HEK293 (cell line): ENCODE measurements at regions not wholly inside any gene's neighbourhood (a gene's known extent, or its start where the extent isn't known, plus 50 kb on each side); places are given as distances from the start of the nearest gene placed in this dataset.

Experiments
- CTCF ChIA-PET: fragments of 350-600 bp; formaldehyde crosslinking; extraction: SDS; loops from one replicate; lab custom pipeline; 2021; ENCODE audit warnings: antibody characterized with exemption; lab: Yijun Ruan, JAX
- POLR2A ChIA-PET: fragments of 300-600 bp; formaldehyde crosslinking; extraction: SDS; loops from one replicate; lab custom pipeline; 2020; ENCODE audit warnings: antibody characterized with exemption, inconsistent platforms; lab: Yijun Ruan, JAX
- H3K27ac ChIP-seq: fragments of 200-500 bp; sonication (Bioruptor generic); 2 replicates; pipeline ENCODE4 v1.5.1; 2014; ENCODE audit warnings: low read depth, low read length, control low read depth, inconsistent platforms; ENCODE audit errors: extremely low read depth
- H3K36me3 ChIP-seq, 2 experiments: fragments of 200-500 bp in 1 of 2; sonication (Bioruptor generic) in 1 of 2; 1 replicate in 1 of 2; 2 replicates in 1 of 2; pipeline ENCODE4 v1.5.1; 2014 to 2017; ENCODE audit warnings: inconsistent platforms in 2 of 2, low read length in 2 of 2; ENCODE audit not compliant: control insufficient read depth in 2 of 2, insufficient read depth in 1 of 2
- H3K4me1 ChIP-seq: fragments of 200-500 bp; sonication (Bioruptor generic); 2 replicates; pipeline ENCODE4 v1.5.1; 2014; ENCODE audit warnings: mild to moderate bottlenecking, low read length, inconsistent platforms; ENCODE audit not compliant: control insufficient read depth, insufficient read depth
- H3K4me3 ChIP-seq: 2 replicates; pipeline ENCODE4 v1.5.1; 2011; ENCODE audit warnings: low read depth, mild to moderate bottlenecking, control low read depth, low read length, moderate library complexity
- H3K9me3 ChIP-seq: fragments of 200-500 bp; sonication (Bioruptor generic); 2 replicates; pipeline ENCODE4 v1.5.1; 2014; ENCODE audit warnings: low read depth, low read length, inconsistent platforms; ENCODE audit not compliant: control insufficient read depth, insufficient read depth
- BCL11A ChIP-seq: fragments of 450-650 bp; formaldehyde crosslinking; IDR thresholded peaks from 2 replicates; pipeline ENCODE4 v1.5.1; 2016; ENCODE audit warnings: low read depth, missing biosample characterization, missing genetic modification characterization
- GLI4 ChIP-seq: fragments of 450-650 bp; formaldehyde crosslinking; IDR thresholded peaks from 2 replicates; pipeline ENCODE4 v1.5.1; 2016; ENCODE audit warnings: missing biosample characterization, missing genetic modification characterization
- INSM2 ChIP-seq: fragments of 450-650 bp; formaldehyde crosslinking; IDR thresholded peaks from 2 replicates; pipeline ENCODE4 v1.5.1; 2016; ENCODE audit warnings: missing biosample characterization, missing genetic modification characterization
- KLF7 ChIP-seq: fragments of 450-650 bp; formaldehyde crosslinking; IDR thresholded peaks from 2 replicates; pipeline ENCODE4 v1.5.1; 2016; ENCODE audit warnings: missing biosample characterization, missing genetic modification characterization, borderline replicate concordance
- MEIS1 ChIP-seq: sonication (generic); formaldehyde crosslinking; IDR thresholded peaks from 2 replicates; pipeline ENCODE4 v1.8.1; 2022; ENCODE audit warnings: missing genetic modification reagents, mild to moderate bottlenecking, borderline replicate concordance
- MYNN ChIP-seq: fragments of 450-650 bp; formaldehyde crosslinking; IDR thresholded peaks from 2 replicates; pipeline ENCODE4 v1.5.1; 2016; ENCODE audit warnings: missing biosample characterization, missing genetic modification characterization, borderline replicate concordance
- SALL2 ChIP-seq: fragments of 450-650 bp; formaldehyde crosslinking; IDR thresholded peaks from 2 replicates; pipeline ENCODE4 v1.5.0; 2017; ENCODE audit warnings: missing biosample characterization, mild to moderate bottlenecking, missing genetic modification characterization, borderline replicate concordance
- SCRT2 ChIP-seq: fragments of 450-650 bp; formaldehyde crosslinking; IDR thresholded peaks from 2 replicates; pipeline ENCODE4 v1.5.1; 2016; ENCODE audit warnings: missing biosample characterization, missing genetic modification characterization
- SP3 ChIP-seq: fragments of 450-650 bp; formaldehyde crosslinking; IDR thresholded peaks from 2 replicates; pipeline ENCODE4 v1.5.1; 2016; ENCODE audit warnings: missing biosample characterization, missing genetic modification characterization
- YY1 ChIP-seq: fragments of 450-650 bp; formaldehyde crosslinking; IDR thresholded peaks from 2 replicates; pipeline ENCODE4 v1.5.1; 2018; ENCODE audit warnings: missing biosample characterization, missing genetic modification characterization
- ZNF146 ChIP-seq: fragments of 450-650 bp; formaldehyde crosslinking; IDR thresholded peaks from 2 replicates; pipeline ENCODE4 v1.5.1; 2016; ENCODE audit warnings: missing biosample characterization, missing genetic modification characterization
- ZNF18 ChIP-seq: fragments of 450-650 bp; formaldehyde crosslinking; IDR thresholded peaks from 2 replicates; pipeline ENCODE4 v1.5.1; 2016; ENCODE audit warnings: missing biosample characterization, missing genetic modification characterization
- ZNF239 ChIP-seq: fragments of 450-650 bp; formaldehyde crosslinking; IDR thresholded peaks from 2 replicates; pipeline ENCODE4 v1.5.1; 2016; ENCODE audit warnings: missing biosample characterization, missing genetic modification characterization
- ZNF433 ChIP-seq: fragments of 450-650 bp; formaldehyde crosslinking; IDR thresholded peaks from 2 replicates; pipeline ENCODE4 v1.5.1; 2016; ENCODE audit warnings: missing biosample characterization, missing genetic modification characterization, low read depth
- ZNF501 ChIP-seq: fragments of 450-650 bp; formaldehyde crosslinking; IDR thresholded peaks from 2 replicates; pipeline ENCODE4 v1.5.1; 2016; ENCODE audit warnings: missing biosample characterization, missing genetic modification characterization
- ZNF514 ChIP-seq: fragments of 450-650 bp; formaldehyde crosslinking; IDR thresholded peaks from 2 replicates; pipeline ENCODE4 v1.5.1; 2016; ENCODE audit warnings: missing biosample characterization, missing genetic modification characterization
- ZNF548 ChIP-seq: fragments of 450-650 bp; formaldehyde crosslinking; IDR thresholded peaks from 2 replicates; pipeline ENCODE4 v1.5.1; 2016; ENCODE audit warnings: missing biosample characterization, missing genetic modification characterization
- ZNF621 ChIP-seq: fragments of 450-650 bp; formaldehyde crosslinking; IDR thresholded peaks from 2 replicates; pipeline ENCODE4 v1.5.1; 2017; ENCODE audit warnings: missing biosample characterization, missing genetic modification characterization
- ZNF654 ChIP-seq: fragments of 450-650 bp; formaldehyde crosslinking; IDR thresholded peaks from 2 replicates; pipeline ENCODE4 v1.5.1; 2016; ENCODE audit warnings: low read depth, missing biosample characterization, missing genetic modification characterization
- ZNF692 ChIP-seq: fragments of 450-650 bp; formaldehyde crosslinking; IDR thresholded peaks from 2 replicates; pipeline ENCODE4 v1.5.1; 2016; ENCODE audit warnings: missing biosample characterization, missing genetic modification characterization
- ZNF777 ChIP-seq: fragments of 450-650 bp; formaldehyde crosslinking; IDR thresholded peaks from 2 replicates; pipeline ENCODE4 v1.5.1; 2017; ENCODE audit warnings: missing biosample characterization, missing genetic modification characterization, borderline replicate concordance
- ZNF792 ChIP-seq: fragments of 450-650 bp; formaldehyde crosslinking; IDR thresholded peaks from 2 replicates; pipeline ENCODE4 v1.5.1; 2016; ENCODE audit warnings: missing biosample characterization, missing genetic modification characterization
- ZSCAN30 ChIP-seq: fragments of 450-650 bp; IDR thresholded peaks from 2 replicates; pipeline ENCODE4 v1.5.1; 2018; ENCODE audit warnings: missing biosample characterization, mild to moderate bottlenecking, missing genetic modification characterization, moderate library complexity
- ZXDB ChIP-seq: fragments of 450-650 bp; formaldehyde crosslinking; IDR thresholded peaks from 2 replicates; pipeline ENCODE4 v1.5.1; 2016; ENCODE audit warnings: missing biosample characterization, missing genetic modification characterization

GRCh38 chrX:137401092-137401491 lies 164.8 kb upstream of the ZIC3 start (continued):
- TF ChIP-seq BCL11A (tag by site-specific recombination) = no peak
- TF ChIP-seq ZNF792 (tag by site-specific recombination) = no peak
- no peak for TF ChIP-seq ZXDB (tag by site-specific recombination)
- TF ChIP-seq, all 188 proteins: peak for 0

GRCh38 chrX:137387646-137388045 lies 178.3 kb upstream of the ZIC3 start:
- no peaks in the 10 kb centered on the region for H3K4me1 ChIP-seq
- ChIA-PET CTCF (no interaction called here), POLR2A (no interaction called here)

GRCh38 chrX:137366018-137366633 lies 199.8 kb upstream of the ZIC3 start:
- TF ChIP-seq ZNF18 (no peak), ZSCAN30 (no peak), SCRT2 (tag by site-specific recombination) (no peak), SP3 (tag by site-specific recombination) (no peak), ZNF777 (tag by site-specific recombination) (no peak), YY1 (tag by site-specific recombination) (no peak), ZNF146 (tag by site-specific recombination) (no peak), ZNF548 (tag by site-specific recombination) (no peak), ZNF433 (tag by site-specific recombination) (no peak), INSM2 (tag by site-specific recombination) (no peak), ZNF621 (no peak), GLI4 (tag by site-specific recombination) (no peak), MYNN (tag by site-specific recombination) (no peak), MEIS1 (CRISPR knock-in tag) (no peak), ZNF239 (tag by site-specific recombination) (no peak), BCL11A (tag by site-specific recombination) (no peak)
- CTCF ChIA-PET = interaction anchor here (0.8 to 1.4 kb wide), 2 partner anchors 8 to 200 kb away, joined by 4 to 5 read pairs; no protein-coding TSS in a partner anchor
- no peaks in the 10 kb centered on the region for H3K36me3 ChIP-seq
- no peak overlapping the region for H3K27ac ChIP-seq
- H3K9me3 ChIP-seq = no peaks in the 10 kb centered on the region; the same call in 1 of the 2 replicates
- H3K4me1 ChIP-seq = no peaks in the 10 kb centered on the region
- POLR2A ChIA-PET = no interaction called here
- no peak overlapping the region for H3K4me3 ChIP-seq

More at GRCh38 chrX:137387646-137388045, 178.3 kb upstream of the ZIC3 start:
- Histone ChIP-seq H3K36me3 (no peaks in the 10 kb centered on the region), H3K27ac (no peak overlapping the region), H3K9me3 (no peaks in the 10 kb centered on the region), H3K4me3 (no peak overlapping the region)
- TF ChIP-seq ZNF654 (tag by site-specific recombination) = no peak
- no peak for TF ChIP-seq ZNF514 (tag by site-specific recombination)
- no peak for TF ChIP-seq SALL2 (tag by site-specific recombination)
- TF ChIP-seq ZNF692 (tag by site-specific recombination) = no peak
- no peak for TF ChIP-seq ZNF501 (tag by site-specific recombination)
- no peak for TF ChIP-seq KLF7 (tag by site-specific recombination)
